ENCODE measurements at regions not wholly inside any gene's neighbourhood (a gene's known extent, or its start where the extent isn't known, plus 50 kb on each side); places are given as distances from the start of the nearest gene placed in this dataset.
"Not testable (repeated sequence)": the region's sequence is repeated elsewhere in the genome, so short reads cannot be mapped to it uniquely, and the experiment has no call there.

DNA sequence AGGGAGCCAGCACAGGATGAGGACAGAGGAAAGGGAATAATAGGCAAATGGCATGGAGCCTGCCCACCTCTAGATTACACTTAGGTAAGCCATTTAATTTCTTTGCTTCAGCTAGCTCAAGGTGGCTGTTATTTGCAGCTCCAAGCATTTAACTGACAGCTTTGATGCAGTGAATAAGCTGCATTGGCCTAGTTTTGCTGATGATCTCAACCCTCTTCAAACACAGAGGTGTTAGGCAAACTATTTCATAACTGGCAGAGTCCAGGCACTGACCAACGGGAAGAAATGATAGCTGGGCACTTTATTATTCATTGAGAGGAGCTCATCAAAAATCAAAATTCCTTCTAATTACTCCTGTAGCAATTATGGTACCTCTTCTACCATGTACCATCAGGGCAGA lies 317.4 kb downstream of the BMPER start:
- DNase-seq (ENCODE audit: extremely low read depth, low read depth), result no peak
- TF ChIP-seq, protein P1, sequence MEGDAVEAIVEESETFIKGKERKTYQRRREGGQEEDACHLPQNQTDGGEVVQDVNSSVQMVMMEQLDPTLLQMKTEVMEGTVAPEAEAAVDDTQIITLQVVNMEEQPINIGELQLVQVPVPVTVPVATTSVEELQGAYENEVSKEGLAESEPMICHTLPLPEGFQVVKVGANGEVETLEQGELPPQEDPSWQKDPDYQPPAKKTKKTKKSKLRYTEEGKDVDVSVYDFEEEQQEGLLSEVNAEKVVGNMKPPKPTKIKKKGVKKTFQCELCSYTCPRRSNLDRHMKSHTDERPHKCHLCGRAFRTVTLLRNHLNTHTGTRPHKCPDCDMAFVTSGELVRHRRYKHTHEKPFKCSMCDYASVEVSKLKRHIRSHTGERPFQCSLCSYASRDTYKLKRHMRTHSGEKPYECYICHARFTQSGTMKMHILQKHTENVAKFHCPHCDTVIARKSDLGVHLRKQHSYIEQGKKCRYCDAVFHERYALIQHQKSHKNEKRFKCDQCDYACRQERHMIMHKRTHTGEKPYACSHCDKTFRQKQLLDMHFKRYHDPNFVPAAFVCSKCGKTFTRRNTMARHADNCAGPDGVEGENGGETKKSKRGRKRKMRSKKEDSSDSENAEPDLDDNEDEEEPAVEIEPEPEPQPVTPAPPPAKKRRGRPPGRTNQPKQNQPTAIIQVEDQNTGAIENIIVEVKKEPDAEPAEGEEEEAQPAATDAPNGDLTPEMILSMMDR (IDR thresholded peaks at IDR 0.05; ENCODE audit: low read depth, low read length), result no peak

DNA sequence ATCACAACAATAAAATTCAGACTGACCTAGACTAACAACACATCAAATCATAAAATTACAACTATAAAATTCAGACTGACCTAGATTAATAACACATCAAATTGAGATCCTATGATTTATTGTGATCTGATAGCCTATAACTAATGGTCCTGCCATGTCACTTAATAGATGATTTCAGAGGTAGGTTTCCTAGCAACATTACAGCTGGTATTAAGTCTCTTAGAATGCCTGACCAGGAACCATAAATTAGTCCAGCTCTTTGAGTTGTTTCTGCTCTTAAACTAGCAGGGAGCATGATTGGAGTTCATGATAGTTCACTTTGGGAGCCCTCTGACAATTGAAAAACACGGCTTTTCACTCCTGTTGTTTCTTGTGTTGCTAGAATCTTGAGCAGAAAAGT lies 318.9 kb downstream of the BMPER start:
- no peak for DNase-seq (ENCODE audit: extremely low read depth, low read depth)

DNA sequence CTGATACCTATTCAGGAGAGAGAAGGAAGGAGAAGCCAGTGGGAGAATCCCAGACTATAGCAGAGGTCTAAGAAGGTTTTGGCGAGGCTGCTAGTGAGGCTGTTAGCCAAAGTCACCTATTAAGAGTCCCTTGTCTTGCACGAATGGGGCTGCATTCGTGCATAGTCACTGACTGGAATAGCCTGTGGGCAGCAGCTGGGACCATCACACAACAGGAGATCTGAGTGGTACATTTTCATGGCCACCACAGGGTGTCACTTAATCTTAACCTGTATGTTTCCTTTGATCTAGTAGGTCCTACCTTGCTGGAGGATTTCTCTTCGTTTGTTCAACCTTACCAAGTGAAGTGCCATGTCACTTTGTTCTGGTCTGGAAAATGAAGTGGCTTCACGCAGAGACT lies 319.9 kb downstream of the BMPER start:
- DNase-seq (ENCODE audit: extremely low read depth, low read depth), result no peak
- TF ChIP-seq, protein P1 (IDR thresholded peaks at IDR 0.05; ENCODE audit: low read depth, low read length), result no peak

More for the DNA sequence above, 318.9 kb downstream of the BMPER start:
- TF ChIP-seq, protein P1 (IDR thresholded peaks at IDR 0.05; ENCODE audit: low read depth, low read length), result no peak

DNA sequence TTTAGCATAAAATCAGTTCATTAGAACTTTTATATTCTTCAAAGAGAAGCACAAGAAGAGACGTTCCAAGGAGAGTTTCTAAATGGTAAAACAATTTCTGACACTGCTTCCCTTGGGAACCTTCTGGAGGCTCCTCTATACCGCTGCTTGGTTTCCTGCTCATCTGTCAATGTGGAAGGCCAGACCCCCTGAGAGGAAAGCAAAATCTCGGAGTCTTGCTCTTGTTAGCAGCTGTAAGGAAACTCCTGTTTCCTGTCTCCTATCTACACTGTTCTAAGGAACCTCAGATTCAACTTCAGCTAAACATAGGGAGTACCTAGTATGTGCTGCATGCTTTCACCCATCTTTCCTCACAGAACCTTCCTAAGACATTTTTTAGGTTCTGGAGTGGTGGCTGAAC lies 322.2 kb downstream of the BMPER start:
- no peak for DNase-seq (ENCODE audit: extremely low read depth, low read depth)
- TF ChIP-seq, protein P1 (IDR thresholded peaks at IDR 0.05; ENCODE audit: low read depth, low read length), result no peak

DNA sequence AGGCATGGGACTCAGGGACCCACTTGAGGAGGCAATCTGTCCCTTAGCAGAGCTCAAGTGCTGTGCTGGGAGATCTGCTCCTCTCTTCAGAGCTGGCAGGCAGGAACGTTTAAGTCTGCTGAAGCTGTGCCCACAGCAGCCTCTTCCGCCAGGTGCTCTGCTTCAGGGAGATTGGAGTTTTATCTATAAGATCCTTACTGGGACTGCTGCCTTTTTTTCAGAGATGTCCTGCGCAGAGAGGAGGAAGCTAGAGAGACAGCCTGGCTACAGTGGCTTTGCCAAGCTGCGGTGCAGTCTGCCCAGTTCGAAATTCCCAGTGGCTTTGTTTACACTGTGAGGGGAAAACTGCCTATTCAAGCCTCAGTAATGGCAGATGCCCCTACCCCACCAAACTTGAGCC lies 329.8 kb downstream of the BMPER start:
- not testable (repeated sequence) for DNase-seq (ENCODE audit: extremely low read depth, low read depth)

DNA sequence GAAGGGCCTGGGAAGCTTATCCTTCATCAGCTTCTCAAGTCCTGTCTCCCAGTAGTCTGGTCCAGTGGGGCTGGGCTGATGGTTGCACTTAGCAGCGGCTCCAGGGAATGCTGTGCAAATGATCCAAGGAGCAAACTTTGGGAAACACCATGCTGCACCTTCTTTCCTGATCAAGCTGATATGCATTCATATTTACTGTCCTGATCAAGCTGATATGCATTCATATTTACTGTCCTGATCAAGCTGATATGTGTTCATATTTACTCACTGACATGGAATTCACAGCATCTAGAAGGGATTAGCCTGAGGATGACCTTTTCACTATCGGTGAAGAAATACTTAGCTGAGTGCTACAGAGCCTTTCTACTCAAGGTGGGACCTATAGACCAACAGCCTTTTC lies 330.7 kb downstream of the BMPER start:
- DNase-seq (ENCODE audit: extremely low read depth, low read depth), result no peak

DNA sequence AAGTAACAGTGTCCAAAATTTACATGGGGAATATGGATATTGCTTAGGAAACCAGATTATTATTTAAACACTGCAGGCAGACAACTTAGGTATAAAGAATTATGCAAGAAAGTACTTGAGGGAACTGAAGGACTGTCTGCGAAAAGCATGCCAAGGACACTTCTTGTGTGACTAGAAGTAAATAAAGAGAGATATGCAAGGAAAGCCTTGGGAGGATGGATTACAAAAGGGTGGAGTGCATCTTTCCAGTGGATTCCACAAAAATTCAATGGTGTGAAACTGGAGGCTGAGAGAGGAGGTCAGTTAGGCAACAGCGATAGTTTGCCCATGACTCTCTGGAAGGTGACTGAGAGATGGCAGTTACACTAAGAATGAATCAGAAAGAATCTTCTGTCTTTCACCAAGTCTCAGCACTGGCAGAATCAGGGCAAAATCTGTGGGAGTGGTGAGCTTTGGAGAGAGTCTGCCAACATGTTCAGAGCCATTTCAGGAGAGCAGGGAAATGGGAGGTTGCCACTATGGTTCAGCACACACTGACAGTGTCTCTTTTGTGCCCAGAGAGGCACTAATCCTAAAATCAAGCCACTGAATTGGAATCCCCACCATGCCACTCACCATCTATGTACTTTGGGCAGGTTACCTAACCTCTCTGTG lies 331.6 kb downstream of the BMPER start:
- no peak for DNase-seq (ENCODE audit: extremely low read depth, low read depth)
- TF ChIP-seq, protein P1 (IDR thresholded peaks at IDR 0.05; ENCODE audit: low read depth, low read length), result no peak

More for the DNA sequence above, 330.7 kb downstream of the BMPER start:
- TF ChIP-seq, protein P1 (IDR thresholded peaks at IDR 0.05; ENCODE audit: low read depth, low read length), result no peak

DNA sequence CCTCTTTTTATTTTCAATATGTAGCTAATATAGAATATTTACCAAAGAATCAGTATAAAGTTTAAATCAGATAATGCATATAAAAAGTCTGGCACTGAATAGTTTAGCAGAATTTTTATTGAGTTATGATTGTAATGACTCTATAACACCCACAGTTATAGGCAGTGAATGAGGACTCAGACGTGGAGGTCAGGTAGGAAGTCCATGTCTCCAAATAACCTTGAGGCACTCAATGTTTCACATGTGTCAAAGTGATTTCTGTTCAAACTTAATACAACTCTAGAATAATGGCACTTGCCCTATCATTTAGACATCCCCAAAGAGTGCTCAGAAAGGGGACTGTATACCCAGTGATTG lies 332.1 kb downstream of the BMPER start:
- TF ChIP-seq, protein P1 (IDR thresholded peaks at IDR 0.05; ENCODE audit: low read depth, low read length), result no peak
- DNase-seq (ENCODE audit: extremely low read depth, low read depth), result no peak
